ENCODE measurements at regions not wholly inside any gene's neighbourhood (a gene's known extent, or its start where the extent isn't known, plus 50 kb on each side); places are given as distances from the start of the nearest gene placed in this dataset.
A peak's percentile ranks its signal among the peaks of the same experiment; 100 is the strongest.

GRCh38 chr6:45741437-45742171 is 274.1 kb downstream of the CLIC5 start:
- peak; percentile 51 for DNase-seq (ENCODE audit: low read depth)

- no peak for DNase-seq (ENCODE audit: low read depth)
Observed at GRCh38 chr6:45739058-45739457, 276.6 kb downstream of the CLIC5 start.

- no peak for DNase-seq (ENCODE audit: low read depth)
Observed at GRCh38 chr6:45738057-45738455, 277.6 kb downstream of the CLIC5 start.

- DNase-seq (ENCODE audit: low read depth) = no peak
Observed at GRCh38 chr6:45737331-45738056, 278.2 kb downstream of the CLIC5 start.

GRCh38 chr6:45736134-45736533 is 279.5 kb downstream of the CLIC5 start:
- DNase-seq (ENCODE audit: low read depth) = no peak

- DNase-seq (ENCODE audit: low read depth) = no peak
Observed at GRCh38 chr6:45732731-45733130, 282.9 kb downstream of the CLIC5 start.

- no peak for DNase-seq (ENCODE audit: low read depth)
Observed at GRCh38 chr6:45730232-45730631, 285.4 kb downstream of the CLIC5 start.

GRCh38 chr6:45728674-45729073 is 287.0 kb downstream of the CLIC5 start:
- peak; percentile 24 for DNase-seq (ENCODE audit: low read depth)

- DNase-seq (ENCODE audit: low read depth) = no peak
Observed at GRCh38 chr6:45727819-45728449, 287.7 kb downstream of the CLIC5 start.

- no peak for DNase-seq (ENCODE audit: low read depth)
Observed at GRCh38 chr6:45727228-45727627, 288.4 kb downstream of the CLIC5 start.

- DNase-seq (ENCODE audit: low read depth) = no peak
Observed at GRCh38 chr6:45726444-45726843, 289.2 kb downstream of the CLIC5 start.

- DNase-seq (ENCODE audit: low read depth) = peak; percentile 45
Observed at GRCh38 chr6:45724511-45724910, 291.1 kb downstream of the CLIC5 start.

GRCh38 chr6:45724027-45724426 is 291.6 kb downstream of the CLIC5 start:
- no peak for DNase-seq (ENCODE audit: low read depth)

GRCh38 chr6:45722876-45723275 is 292.8 kb downstream of the CLIC5 start:
- no peak for DNase-seq (ENCODE audit: low read depth)

GRCh38 chr6:45721665-45722064 is 294.0 kb downstream of the CLIC5 start:
- no peak for DNase-seq (ENCODE audit: low read depth)

- no peak for DNase-seq (ENCODE audit: low read depth)
Observed at GRCh38 chr6:45718871-45719270, 296.8 kb downstream of the CLIC5 start.

- DNase-seq (ENCODE audit: low read depth) = no peak
Observed at GRCh38 chr6:45718131-45718530, 297.5 kb downstream of the CLIC5 start.

- DNase-seq (ENCODE audit: low read depth) = no peak
Observed at GRCh38 chr6:45717715-45718114, 297.9 kb downstream of the CLIC5 start.

GRCh38 chr6:45717027-45717426 is 298.6 kb downstream of the CLIC5 start:
- no peak for DNase-seq (ENCODE audit: low read depth)

- no peak for DNase-seq (ENCODE audit: low read depth)
Observed at GRCh38 chr6:45715508-45715803, 300.2 kb downstream of the CLIC5 start.

- peak; percentile 83 for DNase-seq (ENCODE audit: low read depth)
Observed at GRCh38 chr6:45714741-45715507, 300.7 kb downstream of the CLIC5 start.

GRCh38 chr6:45714006-45714730 is 301.5 kb downstream of the CLIC5 start:
- DNase-seq (ENCODE audit: low read depth) = no peak
